HG03457 (cell line): ENCODE measurements at regions not wholly inside any gene's neighbourhood (a gene's known extent, or its start where the extent isn't known, plus 50 kb on each side); places are given as distances from the start of the nearest gene placed in this dataset.

Experiments
- ATAC-seq: cut with Tn5 transposase; IDR thresholded peaks from one replicate; pipeline ENCODE4 v1.9.1; 2021; ENCODE audit warnings: moderate number of reproducible peaks; ENCODE audit not compliant: unreplicated experiment

GRCh38 chrX:22392133-22392948 lies 119.6 kb downstream of the CBLL2 start:
- no peak for ATAC-seq

GRCh38 chrX:22395372-22395771 lies 122.7 kb downstream of the CBLL2 start:
- ATAC-seq = no peak

- ATAC-seq = no peak
Observed at GRCh38 chrX:22396408-22396807, 123.7 kb downstream of the CBLL2 start.

DNA sequence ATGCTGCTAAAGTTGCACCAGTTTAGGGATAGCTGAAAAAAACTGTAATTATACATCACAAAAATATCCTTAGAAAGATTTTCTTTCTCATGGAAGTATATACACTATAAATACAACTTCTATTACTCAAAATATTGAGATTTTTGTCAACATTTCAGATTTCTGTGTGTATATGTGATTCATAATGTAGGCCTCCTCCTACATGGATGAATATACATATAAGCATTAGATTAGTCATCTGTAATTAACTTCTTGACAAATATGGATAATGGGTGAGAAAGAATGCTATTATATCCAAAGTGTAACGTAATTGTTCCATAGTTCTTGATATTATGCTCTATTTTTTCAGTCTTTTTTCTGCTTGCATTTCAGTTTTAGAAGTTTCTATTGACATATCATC lies 124.9 kb downstream of the CBLL2 start:
- ATAC-seq = no peak

DNA sequence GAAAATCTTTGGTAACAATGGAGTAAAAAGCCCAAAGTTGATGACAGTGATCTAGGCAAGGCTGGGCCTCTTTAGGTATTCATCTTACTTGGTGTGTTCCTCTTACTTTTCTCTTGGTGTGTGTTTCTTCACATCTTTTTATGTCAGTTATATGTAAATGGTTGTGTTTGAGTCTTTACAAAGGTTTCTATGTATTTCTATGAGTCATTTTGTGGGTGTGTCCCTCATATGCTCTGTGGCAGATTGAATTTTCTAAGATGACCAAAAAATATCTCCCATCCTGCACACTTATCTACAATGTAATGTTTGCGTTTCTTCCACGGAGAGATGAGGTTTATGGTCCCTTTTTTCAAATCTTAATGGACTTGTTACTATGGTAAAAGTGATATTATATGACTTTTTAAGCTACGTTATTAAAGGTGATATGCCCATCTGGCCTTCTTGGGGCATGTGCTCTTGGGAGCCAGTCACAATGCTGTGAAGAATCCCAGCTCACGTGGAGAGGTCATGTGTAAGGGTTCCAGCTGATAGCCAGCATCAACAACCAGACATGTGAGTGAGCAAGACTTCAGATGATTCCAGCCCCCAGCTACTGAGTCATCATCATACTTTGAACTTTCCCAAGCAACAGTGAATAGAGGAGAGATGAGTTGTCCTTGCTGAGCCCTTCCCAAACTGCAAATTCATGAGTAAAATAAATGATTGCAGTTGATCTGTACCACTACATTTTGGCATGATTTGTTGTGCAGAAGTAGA lies 126.9 kb downstream of the CBLL2 start:
- no peak for ATAC-seq

- ATAC-seq = no peak
Observed at GRCh38 chrX:22404297-22404696, 131.6 kb downstream of the CBLL2 start.

GRCh38 chrX:22406201-22406737 lies 133.6 kb downstream of the CBLL2 start:
- no peak for ATAC-seq

- no peak for ATAC-seq
Observed at GRCh38 chrX:22409418-22409817, 136.7 kb downstream of the CBLL2 start.

DNA sequence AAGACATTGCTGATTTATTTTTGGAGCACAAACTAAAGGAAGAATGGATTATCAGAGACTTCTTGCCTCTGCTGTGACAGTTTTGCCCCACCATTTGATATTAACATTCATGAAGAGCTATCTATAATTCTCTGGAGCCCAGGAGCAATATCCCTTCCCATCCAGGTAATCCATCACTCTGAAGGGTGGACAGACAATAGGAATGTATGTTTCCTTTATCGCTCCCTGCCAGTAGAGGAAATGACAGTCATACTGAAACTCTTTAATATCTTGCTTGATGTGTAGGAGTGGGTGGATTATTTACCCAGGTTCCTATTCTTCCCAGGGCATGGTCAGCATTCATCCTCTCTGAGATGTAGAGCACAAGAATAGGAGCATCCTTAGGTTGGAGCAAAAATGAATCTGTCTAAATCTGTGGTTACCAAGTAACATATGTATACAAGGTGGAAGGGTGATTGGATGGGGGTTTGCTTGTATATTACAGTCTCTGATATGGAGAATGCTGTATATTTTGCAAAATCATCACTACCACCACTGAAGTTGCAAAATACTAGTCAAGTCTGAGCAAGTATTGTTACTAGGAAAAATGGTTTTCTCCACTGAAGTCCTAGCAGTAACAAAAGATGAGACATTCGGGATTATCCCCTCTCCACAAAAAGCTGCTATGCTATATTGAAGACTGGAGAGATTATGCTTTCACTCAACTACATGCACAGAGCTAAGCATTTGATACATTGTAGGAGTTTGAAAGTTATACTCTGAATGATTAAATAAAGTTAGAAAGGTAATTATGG lies 151.6 kb downstream of the CBLL2 start:
- ATAC-seq = no peak

GRCh38 chrX:22424919-22425318 lies 152.2 kb downstream of the CBLL2 start:
- ATAC-seq = no peak

- ATAC-seq = no peak
Observed at GRCh38 chrX:22429704-22430103, 157.0 kb downstream of the CBLL2 start.

- no peak for ATAC-seq
Observed at GRCh38 chrX:22430701-22431100, 158.0 kb downstream of the CBLL2 start.

- no peak for ATAC-seq
Observed at GRCh38 chrX:22433292-22434070, 160.8 kb downstream of the CBLL2 start.

DNA sequence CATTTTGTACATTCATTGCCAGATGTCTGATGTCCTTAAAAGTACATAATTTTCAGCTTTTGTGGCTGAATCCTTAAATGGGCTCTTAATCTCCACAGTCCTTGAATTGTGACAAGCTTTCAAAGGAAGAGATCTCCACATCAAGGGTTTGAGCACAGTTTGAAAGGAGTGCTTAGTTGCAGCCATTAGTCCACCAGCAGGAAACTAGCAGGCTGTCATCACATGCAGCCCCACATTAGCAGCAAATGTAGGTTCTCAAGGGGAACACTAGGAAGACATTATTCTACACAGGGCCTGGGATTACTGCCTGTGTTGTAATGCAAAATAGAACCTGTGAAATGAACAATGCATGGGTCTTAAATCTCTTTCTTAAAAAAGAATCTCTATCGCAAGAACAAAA lies 173.2 kb downstream of the CBLL2 start:
- ATAC-seq = no peak

GRCh38 chrX:22462959-22463358 lies 190.2 kb downstream of the CBLL2 start:
- ATAC-seq = no peak

- no peak for ATAC-seq
Observed at GRCh38 chrX:22467571-22467970, 194.9 kb downstream of the CBLL2 start.

DNA sequence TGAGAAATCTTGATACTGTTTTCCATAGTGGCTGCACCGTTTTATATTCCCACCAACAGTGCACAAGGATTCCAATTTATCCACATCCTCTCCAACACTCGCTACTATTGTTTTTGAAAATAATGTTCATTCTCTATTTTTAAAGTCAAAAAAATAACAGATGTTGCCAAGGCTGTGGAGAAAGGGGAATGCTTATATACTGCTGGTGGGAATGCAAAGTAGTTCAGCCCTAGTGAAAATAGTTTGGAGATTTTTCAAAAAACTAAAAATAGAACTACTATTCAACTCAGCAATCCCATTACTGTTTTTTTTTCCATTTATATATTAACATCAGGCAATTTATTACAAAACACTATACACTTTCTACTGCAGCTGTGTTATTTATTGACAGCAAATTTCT lies 208.7 kb downstream of the CBLL2 start:
- no peak for ATAC-seq

DNA sequence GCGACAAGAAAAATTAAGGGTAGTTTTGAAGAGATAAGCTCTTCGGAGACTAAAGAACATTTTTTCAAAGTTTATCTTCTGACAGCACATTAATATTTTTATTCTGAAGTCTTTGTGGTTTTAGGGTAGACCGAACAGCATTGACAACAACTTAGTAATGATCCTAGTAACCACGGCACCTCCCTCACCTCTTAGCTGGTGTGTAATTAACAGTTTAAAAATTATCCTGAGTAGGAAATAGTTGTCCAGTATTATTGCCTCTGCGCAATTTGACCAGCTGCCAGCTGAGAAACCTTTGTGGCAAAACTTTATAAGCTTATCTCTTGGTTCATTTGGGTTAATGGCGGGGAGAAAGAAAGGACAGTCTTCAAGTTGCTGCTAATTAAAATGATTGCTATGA lies 213.6 kb downstream of the CBLL2 start:
- no peak for ATAC-seq

GRCh38 chrX:22516893-22517292 lies 244.2 kb downstream of the CBLL2 start:
- no peak for ATAC-seq

GRCh38 chrX:22520128-22520828 lies 247.6 kb downstream of the CBLL2 start:
- ATAC-seq = no peak
